Progenitor cell of endocrine pancreas (in vitro differentiated cells): ENCODE measurements at regions not wholly inside any gene's neighbourhood (a gene's known extent, or its start where the extent isn't known, plus 50 kb on each side); places are given as distances from the start of the nearest gene placed in this dataset.
"Not testable (repeated sequence)": the region's sequence is repeated elsewhere in the genome, so short reads cannot be mapped to it uniquely, and the experiment has no call there.

Experiments used
- DNase-seq: peaks from one replicate; pipeline ENCODE4 v3.0.0; 2021; ENCODE audit warnings: low spot score; ENCODE audit not compliant: unreplicated experiment
- H3K27ac Mint-ChIP-seq: 2 replicates; pipeline ENCODE4 v1.8.0; 2021; ENCODE audit warnings: mild to moderate bottlenecking, moderate library complexity, mixed read lengths
- H3K27me3 Mint-ChIP-seq: 2 replicates; pipeline ENCODE4 v1.8.0; 2021; ENCODE audit warnings: mixed read lengths
- H3K36me3 Mint-ChIP-seq: 2 replicates; pipeline ENCODE4 v1.8.0; 2022; ENCODE audit warnings: mixed read lengths; ENCODE audit not compliant: insufficient read depth
- H3K4me1 Mint-ChIP-seq: 2 replicates; pipeline ENCODE4 v1.8.0; 2021; ENCODE audit warnings: low read depth, mixed read lengths
- H3K4me3 Mint-ChIP-seq: 2 replicates; pipeline ENCODE4 v1.8.0; 2021; ENCODE audit warnings: low read depth, mild to moderate bottlenecking, moderate library complexity, mixed read lengths
- H3K9me3 Mint-ChIP-seq: 2 replicates; pipeline ENCODE4 v1.8.0; 2021; ENCODE audit warnings: low read depth, mixed read lengths
- TF ChIP-seq, protein P1 (sequence below): fragments of 200-600 bp; sonication (generic); IDR thresholded peaks from one replicate; pipeline ENCODE4 v1.5.0; 2021; ENCODE audit warnings: antibody characterized with exemption, mild to moderate bottlenecking; ENCODE audit not compliant: unreplicated experiment

GRCh38 chr16:65737831-65738230 lies 616.0 kb upstream of the CDH11 start:
- Mint-ChIP-seq H3K4me1 (no peaks in the 10 kb centered on the region), H3K36me3 (no peaks in the 10 kb centered on the region), H3K4me3 (no peak overlapping the region), H3K9me3 (no peaks in the 10 kb centered on the region), H3K27ac (no peak overlapping the region), H3K27me3 (peaks cover 4% of the 10 kb centered on the region)
- TF ChIP-seq, protein P1, sequence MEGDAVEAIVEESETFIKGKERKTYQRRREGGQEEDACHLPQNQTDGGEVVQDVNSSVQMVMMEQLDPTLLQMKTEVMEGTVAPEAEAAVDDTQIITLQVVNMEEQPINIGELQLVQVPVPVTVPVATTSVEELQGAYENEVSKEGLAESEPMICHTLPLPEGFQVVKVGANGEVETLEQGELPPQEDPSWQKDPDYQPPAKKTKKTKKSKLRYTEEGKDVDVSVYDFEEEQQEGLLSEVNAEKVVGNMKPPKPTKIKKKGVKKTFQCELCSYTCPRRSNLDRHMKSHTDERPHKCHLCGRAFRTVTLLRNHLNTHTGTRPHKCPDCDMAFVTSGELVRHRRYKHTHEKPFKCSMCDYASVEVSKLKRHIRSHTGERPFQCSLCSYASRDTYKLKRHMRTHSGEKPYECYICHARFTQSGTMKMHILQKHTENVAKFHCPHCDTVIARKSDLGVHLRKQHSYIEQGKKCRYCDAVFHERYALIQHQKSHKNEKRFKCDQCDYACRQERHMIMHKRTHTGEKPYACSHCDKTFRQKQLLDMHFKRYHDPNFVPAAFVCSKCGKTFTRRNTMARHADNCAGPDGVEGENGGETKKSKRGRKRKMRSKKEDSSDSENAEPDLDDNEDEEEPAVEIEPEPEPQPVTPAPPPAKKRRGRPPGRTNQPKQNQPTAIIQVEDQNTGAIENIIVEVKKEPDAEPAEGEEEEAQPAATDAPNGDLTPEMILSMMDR: no peak
- DNase-seq: no peak

GRCh38 chr16:65735615-65736014 lies 613.8 kb upstream of the CDH11 start:
- DNase-seq, H3K4me1 Mint-ChIP-seq, H3K36me3 Mint-ChIP-seq, H3K4me3 Mint-ChIP-seq, H3K9me3 Mint-ChIP-seq, H3K27me3 Mint-ChIP-seq, H3K27ac Mint-ChIP-seq: not testable (repeated sequence)

DNA sequence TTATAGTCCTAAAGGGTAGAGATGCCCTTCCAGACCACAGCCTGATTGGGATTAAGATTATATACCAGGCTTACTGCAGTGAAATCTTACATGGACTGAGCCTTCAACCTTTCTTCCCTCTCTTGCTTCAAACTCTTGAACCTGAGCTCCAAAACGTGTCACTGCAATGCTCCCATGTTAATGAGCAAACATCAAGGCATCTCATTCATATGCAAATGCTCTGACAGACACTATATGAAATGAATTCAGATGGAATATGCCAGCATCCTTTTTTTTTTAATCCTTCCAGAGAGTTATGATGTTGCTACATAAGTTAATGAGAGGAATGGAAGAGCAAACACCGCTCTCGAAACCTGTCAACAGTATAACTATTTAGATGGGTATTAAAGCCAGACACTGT lies 611.9 kb upstream of the CDH11 start:
- Mint-ChIP-seq H3K36me3 (no peaks in the 10 kb centered on the region), H3K27me3 (peaks cover 4% of the 10 kb centered on the region), H3K27ac (no peak overlapping the region), H3K4me1 (no peaks in the 10 kb centered on the region), H3K9me3 (no peaks in the 10 kb centered on the region), H3K4me3 (no peak overlapping the region)
- DNase-seq: no peak
- TF ChIP-seq, protein P1: no peak

- Mint-ChIP-seq H3K27me3 (no peaks in the 10 kb centered on the region), H3K36me3 (no peaks in the 10 kb centered on the region)
Measured at GRCh38 chr16:65731833-65732232, 610.0 kb upstream of the CDH11 start.

DNA sequence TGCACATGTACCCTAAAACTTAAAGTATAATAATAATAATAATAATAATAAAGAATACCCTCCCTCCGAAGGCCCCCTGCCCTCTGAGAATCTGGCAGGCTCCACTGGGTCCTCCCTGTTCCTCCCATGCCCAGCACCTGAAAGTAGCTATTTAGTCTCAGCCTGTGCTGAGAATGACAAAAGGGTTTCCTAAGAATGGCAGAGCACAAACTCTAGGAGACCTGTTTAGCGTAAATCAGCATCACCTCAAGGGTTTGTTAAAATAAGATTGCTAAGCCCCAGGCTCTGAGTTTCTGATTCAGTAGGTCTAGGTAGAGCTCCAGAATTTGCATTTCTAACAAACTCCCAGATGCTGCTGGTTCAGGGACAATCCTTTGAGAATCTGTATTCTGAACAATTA lies 606.8 kb upstream of the CDH11 start:
- H3K4me3 Mint-ChIP-seq: no peak overlapping the region
- no peak for DNase-seq
- H3K36me3 Mint-ChIP-seq: no peaks in the 10 kb centered on the region
- H3K9me3 Mint-ChIP-seq: no peaks in the 10 kb centered on the region
- H3K27me3 Mint-ChIP-seq: peaks cover 3% of the 10 kb centered on the region
- TF ChIP-seq, protein P1: no peak
- H3K27ac Mint-ChIP-seq: no peak overlapping the region
- peaks cover 5% of the 10 kb centered on the region for H3K4me1 Mint-ChIP-seq

More at GRCh38 chr16:65731833-65732232, 610.0 kb upstream of the CDH11 start:
- Mint-ChIP-seq H3K9me3 (no peaks in the 10 kb centered on the region), H3K4me3 (no peak overlapping the region), H3K27ac (no peak overlapping the region), H3K4me1 (peaks cover 5% of the 10 kb centered on the region)
- TF ChIP-seq, protein P1: no peak
- DNase-seq: no peak

GRCh38 chr16:65728167-65728566 lies 606.3 kb upstream of the CDH11 start:
- TF ChIP-seq, protein P1: no peak
- Mint-ChIP-seq H3K36me3 (no peaks in the 10 kb centered on the region), H3K4me3 (no peak overlapping the region), H3K4me1 (peaks cover 5% of the 10 kb centered on the region), H3K9me3 (no peaks in the 10 kb centered on the region), H3K27ac (peak overlapping the region; percentile 59), H3K27me3 (peaks cover 3% of the 10 kb centered on the region)
- DNase-seq: no peak
